Jurkat, Clone E6-1 (cell line): ENCODE measurements at regions not wholly inside any gene's neighbourhood (a gene's known extent, or its start where the extent isn't known, plus 50 kb on each side); places are given as distances from the start of the nearest gene placed in this dataset.
A peak's percentile ranks its signal among the peaks of the same experiment; 100 is the strongest.
"Not testable (repeated sequence)": the region's sequence is repeated elsewhere in the genome, so short reads cannot be mapped to it uniquely, and the experiment has no call there.

ENCODE experiments used
- DNase-seq: peaks from one replicate; pipeline ENCODE4 v3.0.0-alpha.2; 2011; ENCODE audit warnings: low read depth, low spot score
- H3K4me3 ChIP-seq: 2 replicates; pipeline ENCODE4 v1.5.1; 2011; ENCODE audit warnings: mild to moderate bottlenecking, low read length, control low read depth, moderate library complexity

DNA sequence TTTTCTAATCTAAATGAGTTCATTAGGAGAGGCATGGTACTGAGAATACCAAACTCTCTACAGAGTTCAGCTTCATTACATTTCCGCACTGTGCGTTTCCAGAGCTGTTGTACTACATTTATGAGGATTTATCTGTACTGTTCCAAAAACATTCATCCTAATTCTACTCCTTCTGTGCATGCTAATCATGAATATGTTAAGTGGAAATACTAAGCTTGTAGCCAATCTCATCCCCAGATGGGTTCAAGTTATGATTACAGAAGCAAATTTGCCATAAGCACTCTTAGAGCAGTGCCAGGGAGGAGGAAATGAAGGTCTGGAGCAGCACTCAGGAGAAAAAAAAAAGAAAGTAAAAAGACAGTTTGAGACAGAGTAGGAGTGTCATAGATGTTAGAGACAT lies 544.3 kb downstream of the GBE1 start:
- no peak overlapping the region for H3K4me3 ChIP-seq
- no peak for DNase-seq

DNA sequence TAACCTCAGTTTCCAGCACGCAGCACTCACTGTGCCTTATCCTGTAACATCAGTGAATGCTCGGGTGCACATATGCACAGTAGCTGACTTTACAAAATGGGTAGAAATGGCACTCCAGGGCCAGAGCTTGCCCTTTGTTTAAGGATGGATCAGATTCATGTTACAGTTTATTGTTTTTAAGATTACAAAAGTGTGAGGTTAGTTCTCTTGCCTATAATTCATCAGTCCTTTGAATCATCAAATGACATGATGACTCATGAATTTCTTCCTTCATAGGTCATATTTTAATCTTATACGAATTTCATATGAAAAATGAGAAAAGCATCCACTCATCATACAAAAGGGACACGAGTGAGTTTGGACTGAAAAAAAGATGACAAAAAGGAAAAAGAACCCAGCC lies 545.3 kb downstream of the GBE1 start:
- H3K4me3 ChIP-seq: no peak overlapping the region
- DNase-seq: no peak

DNA sequence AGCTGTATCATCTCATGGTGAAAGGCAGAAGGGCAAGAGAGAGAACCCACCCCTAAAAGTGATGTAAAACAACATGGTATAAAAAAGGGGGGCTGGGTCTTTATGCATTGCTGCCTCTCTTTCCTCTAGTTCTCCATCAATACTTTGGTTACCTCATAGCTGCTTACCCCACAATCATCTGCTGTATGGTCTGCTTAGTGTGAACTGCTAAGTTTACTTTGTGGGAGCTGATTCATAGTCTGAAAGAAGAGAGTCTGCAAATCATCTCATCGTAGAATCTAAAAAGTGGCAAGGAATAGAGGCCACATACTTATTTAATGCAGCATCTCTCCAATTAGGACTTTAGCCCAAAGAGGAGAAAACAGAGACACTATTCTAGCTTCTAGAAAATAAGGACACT lies 546.8 kb downstream of the GBE1 start:
- no peak overlapping the region for H3K4me3 ChIP-seq
- DNase-seq: no peak

DNA sequence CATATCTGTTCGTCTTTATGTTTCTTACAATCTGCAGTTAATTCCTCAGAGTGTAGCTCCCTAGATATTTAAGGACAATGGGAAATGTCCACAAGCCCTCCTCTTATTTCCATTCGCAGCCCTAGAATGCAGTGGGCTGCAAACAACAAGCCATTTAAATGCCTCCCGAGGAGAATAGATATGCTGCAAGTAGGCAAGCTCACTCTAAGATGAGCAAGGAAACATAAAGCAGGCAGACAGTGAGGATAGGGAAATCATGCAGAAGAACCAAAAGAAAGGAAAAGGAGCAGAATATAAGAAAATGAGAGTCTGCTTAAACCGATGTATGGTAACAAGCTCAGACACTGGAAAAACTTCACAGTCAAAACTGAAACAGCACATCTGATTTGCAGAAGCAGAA lies 561.9 kb downstream of the GBE1 start:
- no peak for DNase-seq
- no peak overlapping the region for H3K4me3 ChIP-seq

DNA sequence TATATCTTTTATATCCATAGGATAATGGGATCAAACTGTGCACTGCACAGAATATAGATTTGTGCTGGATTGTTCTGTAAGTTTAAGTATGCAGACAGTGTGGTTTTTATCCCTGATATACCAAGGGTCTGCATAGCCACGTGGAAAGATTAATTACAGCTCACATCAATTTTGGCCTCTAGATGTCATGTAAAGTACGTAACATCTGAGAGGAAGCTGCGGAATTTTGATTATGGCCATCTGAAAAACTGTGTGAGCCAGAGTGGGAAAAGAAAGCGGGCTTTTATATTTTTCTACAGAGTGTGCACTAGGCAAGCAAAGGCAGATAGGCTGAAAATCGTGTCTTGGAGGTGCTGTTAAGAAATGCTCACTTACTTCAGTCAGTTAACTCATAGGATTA lies 562.7 kb downstream of the GBE1 start:
- no peak overlapping the region for H3K4me3 ChIP-seq
- no peak for DNase-seq

DNA sequence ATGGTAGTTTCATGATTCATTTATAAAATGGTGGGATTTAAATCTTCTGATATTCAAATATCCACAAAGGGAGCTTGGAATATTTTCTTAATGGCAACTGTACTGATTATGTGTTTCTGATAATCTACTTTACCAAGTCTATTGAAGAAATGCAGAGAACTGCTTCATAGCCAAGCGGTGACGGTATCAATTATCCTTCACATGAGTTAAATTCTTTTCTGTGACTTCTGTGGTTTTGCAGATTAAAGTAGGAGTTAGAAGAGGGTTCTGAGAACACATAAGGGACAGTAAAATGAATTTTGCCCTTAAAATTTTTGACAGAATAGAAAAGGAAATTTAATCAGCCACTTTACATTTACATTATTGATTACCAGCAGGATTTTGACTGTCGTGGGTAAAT lies 563.2 kb downstream of the GBE1 start:
- H3K4me3 ChIP-seq: no peak overlapping the region
- DNase-seq: no peak

DNA sequence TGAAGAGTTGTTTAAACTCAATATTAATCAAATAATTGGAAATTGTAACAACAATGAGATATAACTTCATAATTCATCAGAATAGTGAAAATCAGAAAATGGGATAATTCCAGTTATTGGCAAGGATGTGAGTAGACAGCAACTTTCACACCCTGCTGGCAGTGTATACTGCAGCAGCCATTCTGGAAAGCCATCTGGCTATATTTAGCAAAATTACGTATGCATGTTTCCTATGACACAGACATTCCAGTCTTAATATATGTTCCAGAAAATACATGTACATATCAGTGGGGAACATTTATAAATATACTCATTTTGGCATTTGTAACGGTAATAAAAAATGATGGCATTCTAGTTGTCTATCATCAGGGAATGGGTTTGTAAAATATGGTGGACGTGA lies 564.1 kb downstream of the GBE1 start:
- DNase-seq: no peak
- no peak overlapping the region for H3K4me3 ChIP-seq

DNA sequence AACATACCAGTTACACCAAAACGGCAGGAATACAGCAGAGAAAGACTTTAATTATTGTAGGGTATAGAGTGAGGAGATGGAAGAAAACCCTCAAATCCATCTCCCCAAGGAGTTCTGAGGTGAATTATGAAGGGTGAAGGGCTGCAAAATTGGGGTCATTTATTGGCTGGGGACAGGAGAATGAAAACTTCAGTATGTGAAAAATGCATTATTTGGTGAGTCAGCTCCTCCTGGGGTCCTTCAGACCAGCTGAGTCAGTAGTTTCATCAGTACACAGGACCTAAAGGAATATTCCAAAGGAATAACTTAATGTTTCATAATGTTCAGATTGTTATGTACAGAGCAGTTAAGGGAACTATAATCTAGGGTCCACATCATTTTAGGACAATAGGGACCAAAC lies 566.0 kb downstream of the GBE1 start:
- no peak for DNase-seq
- H3K4me3 ChIP-seq: no peak overlapping the region

DNA sequence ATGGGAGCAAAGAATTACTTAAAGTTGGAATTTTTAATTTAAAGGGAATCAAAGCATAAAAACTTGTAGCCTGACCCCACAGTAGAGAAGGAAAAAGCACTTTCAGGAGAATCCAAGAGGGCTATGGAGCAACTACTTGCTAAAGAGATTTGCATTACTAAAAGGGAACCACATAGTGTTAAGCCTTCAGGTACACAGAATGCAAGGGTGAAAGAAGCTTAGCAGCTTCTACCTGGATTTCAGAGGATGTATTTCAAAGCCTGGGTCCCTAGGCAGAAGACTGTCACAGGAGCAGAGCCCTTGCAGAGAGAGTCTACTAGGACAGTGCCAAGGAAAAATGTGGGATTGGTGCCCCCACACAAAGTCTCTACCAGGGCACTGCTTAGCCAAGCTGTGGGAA lies 575.0 kb downstream of the GBE1 start:
- no peak for DNase-seq

DNA sequence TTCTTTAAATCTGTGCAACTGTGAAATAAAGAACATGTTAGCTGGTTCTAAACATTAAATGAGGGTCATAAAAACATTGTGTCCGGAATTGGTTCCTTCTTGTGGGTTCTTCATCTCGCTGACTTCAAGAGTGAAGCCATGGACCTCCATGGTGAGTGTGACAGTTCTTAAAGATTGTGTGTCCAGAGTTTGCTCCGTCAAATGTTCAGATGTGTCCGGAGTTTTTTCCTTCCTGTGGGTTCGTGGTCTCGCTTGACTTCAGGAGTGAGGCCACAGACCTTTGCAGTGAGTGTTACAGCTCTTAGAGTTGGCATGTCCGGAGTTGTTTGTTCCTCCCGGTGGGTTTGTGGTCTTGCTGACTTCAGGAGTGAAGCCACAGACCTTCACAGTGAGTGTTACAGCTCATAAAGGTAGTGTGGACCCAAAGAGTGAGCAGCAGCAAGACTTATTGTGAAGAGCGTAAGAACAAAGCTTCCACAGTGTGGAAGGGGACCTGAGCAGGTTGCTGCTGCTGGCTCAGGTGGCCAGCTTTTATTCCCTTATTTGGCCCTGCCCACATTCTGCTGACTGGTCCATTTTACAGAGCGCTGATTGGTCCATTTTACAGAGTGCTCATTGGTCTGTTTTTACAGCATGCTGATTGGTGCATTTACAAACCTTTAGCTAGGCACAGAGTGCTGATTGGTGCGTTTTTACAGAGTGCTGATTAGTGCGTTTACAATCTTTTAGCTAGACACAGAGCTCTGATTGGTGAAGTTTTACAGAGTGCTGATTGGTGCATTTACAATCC lies 579.2 kb downstream of the GBE1 start:
- not testable (repeated sequence) for H3K4me3 ChIP-seq, DNase-seq

More for the DNA sequence above, 575.0 kb downstream of the GBE1 start:
- H3K4me3 ChIP-seq: no peak overlapping the region

DNA sequence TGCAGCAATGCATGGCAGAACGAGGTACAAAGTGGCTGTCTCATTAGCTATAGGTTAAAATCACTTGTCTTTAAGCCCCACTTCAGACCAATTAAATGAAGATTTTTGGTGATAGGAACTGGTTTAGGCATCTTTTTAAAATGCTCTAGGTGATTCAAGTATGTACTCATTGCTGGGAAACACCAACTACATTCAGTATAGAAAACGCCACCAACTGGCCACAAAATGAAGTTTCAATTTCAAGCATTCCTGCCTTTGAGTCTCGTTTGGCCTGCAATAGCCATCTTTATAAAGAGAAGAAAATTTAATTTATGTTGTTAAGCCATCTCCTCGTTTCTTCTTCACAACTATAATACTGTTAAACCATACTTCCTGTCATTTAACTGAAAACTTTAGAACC lies 587.9 kb downstream of the GBE1 start:
- peak; percentile 6 for DNase-seq
- no peak overlapping the region for H3K4me3 ChIP-seq

DNA sequence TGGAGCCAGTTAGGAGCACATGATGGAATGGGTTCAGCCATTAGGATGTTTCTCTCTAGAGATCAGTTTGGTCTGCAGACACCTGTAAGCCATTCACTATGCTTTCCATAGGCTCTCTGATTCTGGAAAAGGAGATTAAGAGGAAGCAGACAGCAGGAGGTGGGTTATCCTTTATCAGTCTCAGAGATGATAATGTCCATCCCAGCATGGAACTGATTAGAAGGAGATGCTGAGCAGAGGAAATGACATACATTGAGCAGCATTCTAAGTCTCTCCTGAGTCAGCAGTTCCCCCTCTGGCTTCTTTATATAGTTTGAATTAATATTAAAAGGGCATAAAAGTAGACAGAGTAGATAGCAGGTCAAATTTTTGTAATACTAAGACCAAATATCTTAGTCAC lies 591.1 kb downstream of the GBE1 start:
- DNase-seq: no peak
- no peak overlapping the region for H3K4me3 ChIP-seq

DNA sequence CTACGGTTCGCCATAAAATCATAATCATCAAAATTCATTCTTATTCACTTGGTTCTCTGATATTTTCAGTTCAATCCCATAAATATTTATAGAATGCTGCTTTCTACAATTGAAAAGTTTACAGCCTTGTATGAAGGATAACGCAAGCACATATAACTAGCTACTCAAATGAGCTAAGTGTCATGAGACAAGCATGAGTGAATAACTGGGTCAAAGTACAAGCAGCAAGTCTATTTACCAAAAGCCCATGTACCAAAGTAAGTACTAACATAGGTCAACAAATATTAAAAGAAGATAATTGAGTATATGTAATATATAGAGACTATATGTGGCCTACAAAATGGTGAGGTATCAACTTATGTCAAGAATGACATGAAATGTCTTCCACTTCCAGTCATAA lies 596.6 kb downstream of the GBE1 start:
- no peak for DNase-seq
- H3K4me3 ChIP-seq: no peak overlapping the region

DNA sequence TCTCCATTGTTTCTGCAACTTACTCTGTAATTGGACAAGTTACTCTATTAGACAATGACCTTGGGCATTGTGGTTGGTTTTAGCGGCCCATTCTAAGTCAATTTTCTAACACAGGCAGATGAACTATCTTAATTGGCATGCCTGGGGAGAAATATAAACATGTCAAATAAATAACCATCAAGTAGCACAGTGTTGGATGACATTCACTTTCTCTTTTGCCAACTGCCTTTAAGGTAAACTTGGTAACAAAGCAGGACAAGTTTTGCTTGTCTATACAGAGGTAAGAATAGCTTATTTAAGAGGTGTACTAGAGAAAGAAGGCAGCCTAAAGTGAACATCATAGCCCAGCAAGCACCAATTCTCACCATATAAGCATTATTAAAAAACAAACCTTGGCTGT lies 599.6 kb downstream of the GBE1 start:
- no peak overlapping the region for H3K4me3 ChIP-seq
- no peak for DNase-seq

DNA sequence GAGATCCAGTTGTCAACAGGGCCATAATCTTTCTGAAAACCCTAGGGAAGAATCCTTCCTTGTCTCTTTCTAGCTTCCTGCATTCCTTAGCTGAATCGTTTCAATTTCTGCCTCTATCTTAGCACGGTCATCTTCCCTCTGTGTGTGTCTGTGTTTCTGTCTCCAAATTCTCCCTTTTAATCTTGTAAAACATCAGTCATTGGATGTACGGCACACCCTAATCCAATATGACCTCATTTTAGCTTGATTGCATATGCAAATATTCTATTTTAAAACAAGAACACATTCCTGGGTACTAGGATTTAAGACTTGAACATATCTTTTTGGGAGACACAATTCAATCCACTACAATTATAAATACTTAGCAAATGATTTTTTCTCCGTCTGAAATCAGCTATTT lies 600.3 kb downstream of the GBE1 start:
- H3K4me3 ChIP-seq: no peak overlapping the region
- DNase-seq: no peak

DNA sequence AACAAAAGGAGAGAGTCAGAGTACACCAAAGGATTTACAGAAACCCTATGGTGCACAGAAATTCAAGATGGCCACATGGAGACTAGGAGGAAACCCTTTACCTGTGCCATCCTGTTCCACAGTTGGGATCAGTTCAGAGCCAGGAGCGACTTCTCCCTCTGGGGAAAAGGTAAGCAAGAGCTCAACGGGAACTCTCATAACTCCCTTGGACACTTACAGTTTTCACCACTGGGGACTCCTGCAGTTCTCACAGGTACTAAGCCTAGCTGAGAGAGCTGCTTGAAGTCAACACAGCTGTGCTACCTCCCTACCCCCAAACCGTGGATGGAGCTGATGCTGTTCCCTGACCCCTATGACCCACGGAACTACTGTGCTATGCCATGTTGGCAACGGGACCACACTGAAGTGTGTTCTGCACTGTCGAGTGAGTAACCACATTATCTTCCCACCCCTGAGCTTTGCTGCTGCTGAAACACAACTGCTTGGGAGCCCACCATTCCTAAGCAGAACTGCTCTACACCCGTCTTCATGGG lies 606.8 kb downstream of the GBE1 start:
- no peak for DNase-seq
- no peak overlapping the region for H3K4me3 ChIP-seq

DNA sequence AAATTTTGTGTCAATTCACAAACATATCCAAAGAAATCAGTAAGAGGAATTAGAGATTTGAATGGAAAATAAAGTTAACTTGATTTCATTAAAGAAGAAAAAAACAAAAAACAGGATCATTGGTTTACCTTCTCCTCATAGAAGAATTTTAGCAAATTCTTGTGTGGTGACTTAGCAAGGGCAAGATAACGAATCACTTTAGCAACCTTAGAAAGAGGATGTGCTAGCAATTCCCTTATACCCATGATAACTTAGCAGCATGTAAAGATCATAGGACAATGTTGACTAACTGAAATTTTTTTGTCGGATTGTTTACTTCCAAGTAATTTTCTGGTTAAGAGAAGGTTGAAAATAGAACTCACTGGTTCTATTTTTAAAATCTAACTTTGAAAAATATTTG lies 609.3 kb downstream of the GBE1 start:
- DNase-seq: no peak
- no peak overlapping the region for H3K4me3 ChIP-seq

DNA sequence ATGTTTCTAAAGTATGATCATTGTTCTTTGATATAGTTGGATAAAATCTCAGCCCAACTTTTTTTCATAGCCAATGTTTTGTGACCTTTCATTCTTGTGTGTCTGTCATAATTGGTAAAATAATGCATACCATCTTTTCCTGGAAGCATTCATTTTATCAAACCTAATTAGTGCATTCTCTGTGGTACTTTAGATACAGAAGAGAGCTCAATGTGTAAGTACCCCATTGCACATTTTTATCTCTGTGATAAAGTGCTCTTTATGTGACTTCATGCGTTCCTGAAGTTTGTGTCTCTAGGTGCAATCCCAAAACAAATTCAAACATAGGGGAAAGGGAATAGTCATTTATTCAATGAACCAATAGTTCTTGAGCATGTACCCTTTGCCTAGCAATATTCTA lies 628.5 kb downstream of the GBE1 start:
- no peak overlapping the region for H3K4me3 ChIP-seq
- no peak for DNase-seq

DNA sequence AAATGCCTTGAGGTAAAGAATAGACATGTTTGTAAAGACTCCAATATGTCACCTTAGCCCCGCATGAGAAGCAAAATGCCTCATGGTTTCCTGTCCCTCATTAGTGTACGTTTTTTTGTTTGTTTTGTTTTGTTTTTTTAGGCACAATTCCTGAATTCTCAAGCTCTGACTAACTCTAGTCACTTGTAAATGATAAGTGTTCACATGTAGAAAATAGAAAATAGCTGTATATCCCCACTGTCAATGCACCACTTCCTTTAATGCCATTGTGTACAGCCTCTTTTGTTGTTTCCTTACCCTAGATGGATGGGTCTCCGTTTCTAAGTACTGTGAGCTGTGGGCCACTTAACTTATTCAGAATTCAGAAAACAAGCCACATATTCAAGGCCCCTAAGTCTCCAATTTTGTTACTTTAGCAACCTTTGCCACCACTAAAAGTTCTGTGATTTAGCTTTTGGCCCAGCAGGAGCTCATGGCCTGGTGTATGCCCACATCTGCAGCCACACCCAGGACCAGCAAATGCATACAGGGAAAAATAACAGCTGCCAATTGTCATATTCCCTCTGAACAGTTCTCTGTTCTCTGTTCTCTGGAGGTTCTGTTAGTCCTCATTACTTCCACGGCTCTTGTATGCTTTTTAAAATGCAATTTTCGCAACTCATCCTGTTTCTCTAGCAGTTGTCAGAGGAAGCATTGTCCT lies 655.5 kb downstream of the GBE1 start:
- no peak overlapping the region for H3K4me3 ChIP-seq
- no peak for DNase-seq

DNA sequence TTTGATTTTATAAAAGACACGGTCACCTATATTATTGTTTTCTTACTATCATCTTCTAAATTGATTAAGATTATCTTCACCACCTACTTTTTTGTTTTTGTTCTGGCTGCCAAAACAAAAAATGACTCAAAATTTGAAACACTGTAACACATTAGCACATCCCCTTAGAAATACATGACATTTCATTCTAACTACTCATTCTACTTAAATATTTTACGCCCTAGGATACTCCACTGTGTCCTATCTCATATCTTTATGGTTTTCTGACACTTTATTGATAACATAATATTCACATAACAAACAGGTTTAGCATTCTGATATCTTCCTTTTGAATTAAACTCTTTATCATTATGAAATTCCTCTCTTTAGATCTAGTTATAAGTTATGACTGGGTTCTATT lies 656.2 kb downstream of the GBE1 start:
- DNase-seq: no peak
- no peak overlapping the region for H3K4me3 ChIP-seq

DNA sequence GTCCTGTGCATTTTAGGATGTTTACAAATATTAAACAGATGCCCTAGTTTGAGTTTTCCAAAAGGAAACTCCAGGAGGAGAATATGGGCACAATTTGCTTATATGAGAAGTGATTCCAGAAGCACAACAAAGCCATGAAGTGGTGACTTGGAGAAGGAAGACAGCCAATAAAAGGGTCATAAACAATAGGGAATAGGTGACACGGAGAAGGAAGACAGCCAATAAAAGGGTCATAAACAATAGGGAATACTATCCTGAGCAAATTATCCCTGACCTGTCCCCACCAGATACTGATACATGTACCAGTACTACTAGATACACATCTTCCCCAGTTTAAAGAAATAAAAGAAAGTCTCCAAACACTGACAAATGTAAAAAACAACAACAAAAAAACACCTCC lies 663.6 kb downstream of the GBE1 start:
- DNase-seq: no peak

More for the DNA sequence above, 663.6 kb downstream of the GBE1 start:
- H3K4me3 ChIP-seq: no peak overlapping the region
